ENCODE measurements at regions not wholly inside any gene's neighbourhood (a gene's known extent, or its start where the extent isn't known, plus 50 kb on each side); places are given as distances from the start of the nearest gene placed in this dataset.
"Not testable (repeated sequence)": the region's sequence is repeated elsewhere in the genome, so short reads cannot be mapped to it uniquely, and the experiment has no call there.

- no peaks in the 10 kb centered on the region for H3K9me3 ChIP-seq
Observed at GRCh38 chr2:136693966-136694365, 71.4 kb upstream of the THSD7B start.

GRCh38 chr2:136680079-136680478 lies 85.3 kb upstream of the THSD7B start:
- H3K27ac ChIP-seq; H3K27me3 ChIP-seq; DNase-seq (ENCODE audit: low spot score in 2 of 2); H3K4me1 ChIP-seq; H3K4me3 ChIP-seq; H3K36me3 ChIP-seq: not testable (repeated sequence)
- H3K9me3 ChIP-seq: peaks cover 0 to 18% (median 0%) of the 10 kb centered on the region in 4 donors
- 49% methylated on average over 1 of the region's 1 CpG for WGBS, 2 donors

More at GRCh38 chr2:136693966-136694365, 71.4 kb upstream of the THSD7B start:
- no peak overlapping the region for H3K27ac ChIP-seq
- H3K4me1 ChIP-seq: no peaks in the 10 kb centered on the region
- DNase-seq (ENCODE audit: low spot score in 2 of 2): no peak
- TF ChIP-seq CTCF (IDR thresholded peaks at IDR 0.05) (no peak), EP300 (IDR thresholded peaks at IDR 0.05) (no peak), POLR2A (IDR thresholded peaks at IDR 0.05) (no peak)
- H3K36me3 ChIP-seq: no peaks in the 10 kb centered on the region
- 47 to 56% methylated on average over 5 of the region's 5 CpGs for WGBS, 2 donors
- H3K27me3 ChIP-seq: no peaks in the 10 kb centered on the region
- no peak overlapping the region for H3K4me3 ChIP-seq

DNA sequence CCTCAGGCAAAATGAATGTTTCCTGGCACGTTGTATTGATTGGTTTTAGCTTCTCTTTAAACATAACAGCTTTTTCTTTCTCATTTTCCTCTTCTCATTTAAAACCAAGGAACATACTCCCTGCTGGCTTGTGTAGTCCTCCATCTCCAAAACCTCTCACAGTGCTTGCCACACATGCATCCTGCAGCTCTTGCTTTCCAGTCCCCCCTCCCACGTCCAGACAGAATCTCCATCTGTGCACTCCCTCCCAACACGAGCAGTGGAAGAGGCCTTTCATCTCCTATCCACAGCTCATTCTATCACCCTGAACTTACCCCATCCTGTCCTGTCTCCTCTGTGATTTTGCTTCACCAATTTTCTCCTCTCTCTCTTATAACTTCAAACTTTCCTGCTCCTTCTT lies 99.6 kb upstream of the THSD7B start:
- WGBS, 2 donors: 49 to 53% methylated on average over 3 of the region's 3 CpGs
- no peaks in the 10 kb centered on the region for H3K36me3 ChIP-seq
- no peak overlapping the region for H3K27ac ChIP-seq
- DNase-seq (ENCODE audit: low spot score in 2 of 2): no peak
- no peak overlapping the region for H3K4me3 ChIP-seq
- H3K9me3 ChIP-seq: no peaks in the 10 kb centered on the region
- no peaks in the 10 kb centered on the region for H3K27me3 ChIP-seq
- TF ChIP-seq POLR2A (IDR thresholded peaks at IDR 0.05): no peak
- TF ChIP-seq CTCF (IDR thresholded peaks at IDR 0.05): no peak
- H3K4me1 ChIP-seq: no peaks in the 10 kb centered on the region

DNA sequence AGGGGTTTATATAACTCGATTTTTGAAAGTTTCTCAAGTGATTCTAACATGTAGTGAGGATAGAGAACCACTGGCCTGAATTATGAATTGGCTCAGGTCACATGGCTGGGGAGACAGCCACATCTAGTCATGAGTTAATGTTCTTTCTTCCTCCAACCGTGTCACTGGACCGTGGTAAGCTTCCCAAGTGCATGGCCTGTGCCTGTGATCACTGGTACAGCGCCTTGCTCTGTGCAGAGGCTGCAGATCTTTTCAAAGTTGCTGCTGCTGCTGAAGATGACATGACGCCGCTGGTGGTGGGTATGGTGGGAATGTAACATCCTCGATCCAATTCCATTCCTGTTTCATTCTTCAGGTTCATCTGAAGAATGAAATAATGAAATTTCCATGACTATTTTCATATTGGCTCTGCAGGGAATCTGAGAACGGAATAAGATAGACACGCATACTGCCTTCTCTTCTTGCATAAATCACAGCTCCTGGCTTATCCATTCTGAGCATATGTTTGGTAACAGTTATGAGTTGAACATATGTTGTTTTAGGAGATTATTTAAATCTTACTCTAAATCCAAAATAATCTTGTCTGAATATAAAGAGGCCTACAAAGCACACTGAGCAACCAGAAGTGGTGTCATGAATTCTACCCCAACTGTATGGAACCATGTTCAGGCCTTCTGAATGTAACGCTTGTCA lies 100.5 kb upstream of the THSD7B start:
- no peaks in the 10 kb centered on the region for H3K27me3 ChIP-seq
- no peak overlapping the region for H3K27ac ChIP-seq
- H3K36me3 ChIP-seq: no peaks in the 10 kb centered on the region
- no peak for DNase-seq (ENCODE audit: low spot score in 2 of 2)
- H3K9me3 ChIP-seq: no peaks in the 10 kb centered on the region
- WGBS, 2 donors: 82 to 84% methylated on average over 10 of the region's 10 CpGs
- TF ChIP-seq EP300 (IDR thresholded peaks at IDR 0.05) (no peak), POLR2A (IDR thresholded peaks at IDR 0.05) (no peak), CTCF (IDR thresholded peaks at IDR 0.05) (no peak)
- no peak overlapping the region for H3K4me3 ChIP-seq
- no peaks in the 10 kb centered on the region for H3K4me1 ChIP-seq

- Histone ChIP-seq H3K27me3 (no peaks in the 10 kb centered on the region), H3K4me3 (no peak overlapping the region), H3K36me3 (no peaks in the 10 kb centered on the region), H3K9me3 (no peaks in the 10 kb centered on the region), H3K27ac (no peak overlapping the region), H3K4me1 (peaks cover 0 to 3% (median 0%) of the 10 kb centered on the region in 4 donors)
- no peak for DNase-seq (ENCODE audit: low spot score in 2 of 2)
- 91 to 94% methylated on average over 1 of the region's 1 CpG for WGBS, 2 donors
- no peak for TF ChIP-seq CTCF (IDR thresholded peaks at IDR 0.05)
- no peak for TF ChIP-seq POLR2A (IDR thresholded peaks at IDR 0.05)
- TF ChIP-seq EP300 (IDR thresholded peaks at IDR 0.05): no peak
Observed at GRCh38 chr2:136658201-136658600, 107.1 kb upstream of the THSD7B start.

DNA sequence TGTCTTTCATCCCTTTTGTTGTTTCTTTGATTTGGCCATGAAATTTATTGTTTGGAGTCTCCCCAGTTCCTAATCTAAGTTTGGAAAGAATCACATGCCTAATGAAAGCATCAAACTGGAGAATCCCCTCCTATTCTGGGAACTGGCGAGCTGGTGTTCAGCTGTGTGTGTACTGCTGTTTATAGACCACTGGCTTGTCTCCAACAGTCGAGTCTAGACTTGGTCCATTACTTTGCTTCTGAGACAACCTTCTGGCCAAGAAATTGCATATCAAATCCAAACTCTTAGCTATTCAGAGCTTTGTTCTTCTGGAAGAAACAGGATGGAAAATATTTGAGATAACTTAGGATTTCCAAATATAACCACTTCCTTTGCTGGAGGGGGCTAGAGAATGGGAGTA lies 111.5 kb upstream of the THSD7B start:
- no peak for DNase-seq (ENCODE audit: low spot score in 2 of 2)
- Histone ChIP-seq H3K4me3 (no peak overlapping the region), H3K9me3 (no peaks in the 10 kb centered on the region), H3K27me3 (no peaks in the 10 kb centered on the region), H3K36me3 (no peaks in the 10 kb centered on the region), H3K27ac (no peak overlapping the region), H3K4me1 (peaks cover 0 to 3% (median 0%) of the 10 kb centered on the region in 4 donors)
- TF ChIP-seq CTCF (IDR thresholded peaks at IDR 0.05) (no peak), EP300 (IDR thresholded peaks at IDR 0.05) (no peak), POLR2A (IDR thresholded peaks at IDR 0.05) (no peak)
- WGBS, 2 donors: 33 to 44% methylated on average over 2 of the region's 2 CpGs

Data from tibial nerve (tissue), 4 donors.